Eye (tissue), 1 donor: ENCODE measurements at regions not wholly inside any gene's neighbourhood (a gene's known extent, or its start where the extent isn't known, plus 50 kb on each side); places are given as distances from the start of the nearest gene placed in this dataset.
"Not testable (repeated sequence)": the region's sequence is repeated elsewhere in the genome, so short reads cannot be mapped to it uniquely, and the experiment has no call there.

Source experiments
- DNase-seq: peaks from one replicate; pipeline ENCODE4 v3.0.0-alpha.2; 2015

- no peak for DNase-seq
Observed at GRCh38 chr7:32680259-32681173, 185.2 kb downstream of the AVL9 start.

GRCh38 chr7:32679192-32679591, 183.9 kb downstream of the AVL9 start:
- no peak for DNase-seq

GRCh38 chr7:32677593-32677992, 182.3 kb downstream of the AVL9 start:
- DNase-seq = no peak

GRCh38 chr7:32676249-32676941, 181.1 kb downstream of the AVL9 start:
- DNase-seq = no peak

- no peak for DNase-seq
Observed at GRCh38 chr7:32673275-32673983, 178.1 kb downstream of the AVL9 start.

GRCh38 chr7:32670110-32671025, 175.1 kb downstream of the AVL9 start:
- peak; percentile 67 for DNase-seq

GRCh38 chr7:32669173-32669870, 174.0 kb downstream of the AVL9 start:
- DNase-seq = peak; percentile 10

- DNase-seq = not testable (repeated sequence)
Observed at GRCh38 chr7:32668387-32669097, 173.3 kb downstream of the AVL9 start.

- DNase-seq = not testable (repeated sequence)
Observed at GRCh38 chr7:32667586-32667985, 172.3 kb downstream of the AVL9 start.

- not testable (repeated sequence) for DNase-seq
Observed at GRCh38 chr7:32663805-32664211, 168.5 kb downstream of the AVL9 start.

GRCh38 chr7:32662509-32662908, 167.2 kb downstream of the AVL9 start:
- DNase-seq = not testable (repeated sequence)

GRCh38 chr7:32661929-32662328, 166.6 kb downstream of the AVL9 start:
- DNase-seq = no peak

GRCh38 chr7:32661501-32661900, 166.2 kb downstream of the AVL9 start:
- no peak for DNase-seq

- no peak for DNase-seq
Observed at GRCh38 chr7:32660936-32661335, 165.6 kb downstream of the AVL9 start.

- DNase-seq = no peak
Observed at GRCh38 chr7:32659853-32660252, 164.6 kb downstream of the AVL9 start.

GRCh38 chr7:32658467-32658869, 163.2 kb downstream of the AVL9 start:
- DNase-seq = no peak

GRCh38 chr7:32658034-32658433, 162.7 kb downstream of the AVL9 start:
- DNase-seq = no peak

- DNase-seq = not testable (repeated sequence)
Observed at GRCh38 chr7:32654549-32654948, 159.3 kb downstream of the AVL9 start.

GRCh38 chr7:32650356-32650755, 155.1 kb downstream of the AVL9 start:
- DNase-seq = not testable (repeated sequence)

GRCh38 chr7:32648408-32649156, 153.3 kb downstream of the AVL9 start:
- DNase-seq = no peak
